ENCODE measurements at regions not wholly inside any gene's neighbourhood (a gene's known extent, or its start where the extent isn't known, plus 50 kb on each side); places are given as distances from the start of the nearest gene placed in this dataset.

- Histone ChIP-seq H3K14ac (ENCODE audit: low read length) (no peak overlapping the region), H3K27me3 (ENCODE audit: control insufficient read depth in 3 of 3, insufficient read depth in 3 of 3, low read depth in 1 of 3, low read length in 3 of 3) (no peaks in the 10 kb centered on the region), H2BK120ac (ENCODE audit: low read depth, low read length) (no peak overlapping the region), H3K18ac (ENCODE audit: low read length) (no peak overlapping the region), H2BK12ac (ENCODE audit: low read length) (no peak overlapping the region), H2BK5ac (ENCODE audit: low read length) (no peak overlapping the region), H2AK5ac (ENCODE audit: low read depth, low read length) (no peak overlapping the region), H3K4ac (ENCODE audit: low read length) (no peak overlapping the region), H3K79me1 (ENCODE audit: low read depth, low read length) (no peaks in the 10 kb centered on the region), H3K4me3 (ENCODE audit: low read length in 2 of 2) (no peak overlapping the region), H3K23ac (ENCODE audit: low read depth, low read length, poor library complexity) (no peak overlapping the region), H3K36me3 (replicated peaks in 1 of 2; ENCODE audit: control insufficient read depth in 2 of 2, insufficient read depth in 2 of 2, low read length in 2 of 2) (no peaks in the 10 kb centered on the region), H4K8ac (ENCODE audit: low read depth, low read length) (no peak overlapping the region), H3K9ac (ENCODE audit: low read depth, low read length, poor library complexity) (no peak overlapping the region), H2BK15ac (ENCODE audit: low read length) (no peak overlapping the region), H4K91ac (ENCODE audit: low read depth, low read length, poor library complexity) (no peak overlapping the region), H3K4me2 (ENCODE audit: insufficient read depth, low read length, poor library complexity, severe bottlenecking) (no peak overlapping the region), H2AFZ (ENCODE audit: low read length) (no peak overlapping the region), H3K4me1 (ENCODE audit: control insufficient read depth in 2 of 2, insufficient read depth in 1 of 2, low read depth in 1 of 2, low read length in 2 of 2) (no peaks in the 10 kb centered on the region), H3K9me3 (replicated peaks in 1 of 2; ENCODE audit: control insufficient read depth in 2 of 2, insufficient read depth in 1 of 2, low read depth in 1 of 2, low read length in 2 of 2) (no peaks in the 10 kb centered on the region), H3K27ac (replicated peaks; ENCODE audit: low read length) (no peak overlapping the region)
- DNase-seq (ENCODE audit: low spot score): no peak
- no CpG with 5 or more reads among the region's 3 CpGs for WGBS, 2 donors (ENCODE audit: extremely low coverage in 2 of 2, insufficient read length in 2 of 2, insufficient replicate concordance in 1 of 2)
Observed at GRCh38 chr3:156769721-156770654, 56.2 kb upstream of the LEKR1 start.

DNA sequence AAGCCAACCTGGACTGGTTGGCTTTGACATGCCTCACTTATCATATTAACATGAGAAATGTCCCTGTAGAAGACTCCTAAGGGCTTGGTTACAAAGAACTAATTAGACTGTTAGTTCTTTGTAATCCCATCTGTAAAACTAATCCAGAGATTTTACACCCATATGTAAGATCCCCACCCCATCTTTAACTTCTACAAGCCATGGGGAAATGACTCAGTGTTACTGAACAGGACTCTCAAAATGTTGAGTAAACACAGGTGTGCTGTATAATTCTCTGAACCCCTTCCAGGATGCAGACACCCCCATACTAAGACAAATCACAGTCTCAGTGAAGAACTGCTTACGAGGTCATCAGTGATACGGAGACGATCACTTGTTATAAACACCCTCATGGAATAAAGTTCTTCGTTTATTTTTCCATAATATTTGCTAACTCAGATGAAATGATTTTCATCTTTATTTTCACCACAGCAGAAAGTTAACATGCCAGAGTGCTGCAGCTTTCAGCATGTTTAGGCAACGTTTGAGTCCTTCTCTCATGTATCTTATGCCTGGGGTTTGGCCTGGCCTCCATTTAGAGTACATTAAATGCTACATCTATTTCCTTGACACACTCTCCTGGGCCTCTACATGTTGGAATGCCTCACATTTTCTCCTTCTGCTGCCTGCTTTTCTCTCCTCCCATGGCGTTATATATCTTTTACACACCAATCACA is 55.3 kb upstream of the LEKR1 start:
- Histone ChIP-seq H2BK5ac (ENCODE audit: low read length) (no peak overlapping the region), H3K4ac (ENCODE audit: low read length) (no peak overlapping the region), H3K4me2 (ENCODE audit: insufficient read depth, low read length, poor library complexity, severe bottlenecking) (no peak overlapping the region), H3K27ac (replicated peaks; ENCODE audit: low read length) (no peak overlapping the region), H3K23ac (ENCODE audit: low read depth, low read length, poor library complexity) (no peak overlapping the region), H3K4me3 (ENCODE audit: low read length in 2 of 2) (no peak overlapping the region), H2BK15ac (ENCODE audit: low read length) (no peak overlapping the region), H2BK12ac (ENCODE audit: low read length) (no peak overlapping the region), H3K14ac (ENCODE audit: low read length) (no peak overlapping the region), H3K18ac (ENCODE audit: low read length) (no peak overlapping the region), H2AK5ac (ENCODE audit: low read depth, low read length) (no peak overlapping the region), H2BK120ac (ENCODE audit: low read depth, low read length) (no peak overlapping the region), H4K8ac (ENCODE audit: low read depth, low read length) (no peak overlapping the region), H4K91ac (ENCODE audit: low read depth, low read length, poor library complexity) (no peak overlapping the region), H3K9me3 (replicated peaks in 1 of 2; ENCODE audit: control insufficient read depth in 2 of 2, insufficient read depth in 1 of 2, low read depth in 1 of 2, low read length in 2 of 2) (no peaks in the 10 kb centered on the region), H3K79me1 (ENCODE audit: low read depth, low read length) (no peaks in the 10 kb centered on the region), H3K4me1 (ENCODE audit: control insufficient read depth in 2 of 2, insufficient read depth in 1 of 2, low read depth in 1 of 2, low read length in 2 of 2) (no peaks in the 10 kb centered on the region), H3K27me3 (ENCODE audit: control insufficient read depth in 3 of 3, insufficient read depth in 3 of 3, low read depth in 1 of 3, low read length in 3 of 3) (no peaks in the 10 kb centered on the region), H2AFZ (ENCODE audit: low read length) (no peak overlapping the region), H3K36me3 (replicated peaks in 1 of 2; ENCODE audit: control insufficient read depth in 2 of 2, insufficient read depth in 2 of 2, low read length in 2 of 2) (no peaks in the 10 kb centered on the region), H3K9ac (ENCODE audit: low read depth, low read length, poor library complexity) (no peak overlapping the region)
- no CpG with 5 or more reads among the region's 6 CpGs for WGBS, 2 donors (ENCODE audit: extremely low coverage in 2 of 2, insufficient read length in 2 of 2, insufficient replicate concordance in 1 of 2)
- DNase-seq (ENCODE audit: low spot score): no peak

- DNase-seq (ENCODE audit: low spot score): no peak
- H3K4me3 ChIP-seq (ENCODE audit: low read length in 2 of 2): no peak overlapping the region
- no peak overlapping the region for H3K27ac ChIP-seq (replicated peaks; ENCODE audit: low read length)
- H3K23ac ChIP-seq (ENCODE audit: low read depth, low read length, poor library complexity): no peak overlapping the region
- H2BK5ac ChIP-seq (ENCODE audit: low read length): no peak overlapping the region
- H3K4me1 ChIP-seq (ENCODE audit: control insufficient read depth in 2 of 2, insufficient read depth in 1 of 2, low read depth in 1 of 2, low read length in 2 of 2): no peaks in the 10 kb centered on the region
- no peaks in the 10 kb centered on the region for H3K36me3 ChIP-seq (replicated peaks in 1 of 2; ENCODE audit: control insufficient read depth in 2 of 2, insufficient read depth in 2 of 2, low read length in 2 of 2)
- no peak overlapping the region for H3K9ac ChIP-seq (ENCODE audit: low read depth, low read length, poor library complexity)
- no peak overlapping the region for H2BK120ac ChIP-seq (ENCODE audit: low read depth, low read length)
- no CpG with 5 or more reads among the region's 2 CpGs for WGBS, 2 donors (ENCODE audit: extremely low coverage in 2 of 2, insufficient read length in 2 of 2, insufficient replicate concordance in 1 of 2)
- H4K8ac ChIP-seq (ENCODE audit: low read depth, low read length): no peak overlapping the region
- H3K18ac ChIP-seq (ENCODE audit: low read length): no peak overlapping the region
- H2AFZ ChIP-seq (ENCODE audit: low read length): no peak overlapping the region
- H3K9me3 ChIP-seq (replicated peaks in 1 of 2; ENCODE audit: control insufficient read depth in 2 of 2, insufficient read depth in 1 of 2, low read depth in 1 of 2, low read length in 2 of 2): no peaks in the 10 kb centered on the region
- H4K91ac ChIP-seq (ENCODE audit: low read depth, low read length, poor library complexity): no peak overlapping the region
- no peaks in the 10 kb centered on the region for H3K79me1 ChIP-seq (ENCODE audit: low read depth, low read length)
- no peak overlapping the region for H3K4me2 ChIP-seq (ENCODE audit: insufficient read depth, low read length, poor library complexity, severe bottlenecking)
- no peaks in the 10 kb centered on the region for H3K27me3 ChIP-seq (ENCODE audit: control insufficient read depth in 3 of 3, insufficient read depth in 3 of 3, low read depth in 1 of 3, low read length in 3 of 3)
- no peak overlapping the region for H2AK5ac ChIP-seq (ENCODE audit: low read depth, low read length)
- no peak overlapping the region for H2BK12ac ChIP-seq (ENCODE audit: low read length)
- no peak overlapping the region for H3K14ac ChIP-seq (ENCODE audit: low read length)
- H2BK15ac ChIP-seq (ENCODE audit: low read length): no peak overlapping the region
- H3K4ac ChIP-seq (ENCODE audit: low read length): no peak overlapping the region
Observed at GRCh38 chr3:156772588-156773206, 53.5 kb upstream of the LEKR1 start.

GRCh38 chr3:156776031-156776430 is 50.1 kb upstream of the LEKR1 start:
- H2AK5ac ChIP-seq (ENCODE audit: low read depth, low read length): no peak overlapping the region
- no peak for DNase-seq (ENCODE audit: low spot score)
- no peak overlapping the region for H3K4me3 ChIP-seq (ENCODE audit: low read length in 2 of 2)
- no peak overlapping the region for H3K14ac ChIP-seq (ENCODE audit: low read length)
- no peak overlapping the region for H3K4me2 ChIP-seq (ENCODE audit: insufficient read depth, low read length, poor library complexity, severe bottlenecking)
- no peaks in the 10 kb centered on the region for H3K9me3 ChIP-seq (replicated peaks in 1 of 2; ENCODE audit: control insufficient read depth in 2 of 2, insufficient read depth in 1 of 2, low read depth in 1 of 2, low read length in 2 of 2)
- no peak overlapping the region for H2BK15ac ChIP-seq (ENCODE audit: low read length)
- no peaks in the 10 kb centered on the region for H3K4me1 ChIP-seq (ENCODE audit: control insufficient read depth in 2 of 2, insufficient read depth in 1 of 2, low read depth in 1 of 2, low read length in 2 of 2)
- no peak overlapping the region for H2AFZ ChIP-seq (ENCODE audit: low read length)
- no peak overlapping the region for H3K23ac ChIP-seq (ENCODE audit: low read depth, low read length, poor library complexity)
- no peaks in the 10 kb centered on the region for H3K36me3 ChIP-seq (replicated peaks in 1 of 2; ENCODE audit: control insufficient read depth in 2 of 2, insufficient read depth in 2 of 2, low read length in 2 of 2)
- H2BK5ac ChIP-seq (ENCODE audit: low read length): no peak overlapping the region
- H4K91ac ChIP-seq (ENCODE audit: low read depth, low read length, poor library complexity): no peak overlapping the region
- H2BK12ac ChIP-seq (ENCODE audit: low read length): no peak overlapping the region
- H3K9ac ChIP-seq (ENCODE audit: low read depth, low read length, poor library complexity): no peak overlapping the region
- H3K79me1 ChIP-seq (ENCODE audit: low read depth, low read length): no peaks in the 10 kb centered on the region
- no CpG with 5 or more reads among the region's 2 CpGs for WGBS, 2 donors (ENCODE audit: extremely low coverage in 2 of 2, insufficient read length in 2 of 2, insufficient replicate concordance in 1 of 2)
- no peak overlapping the region for H2BK120ac ChIP-seq (ENCODE audit: low read depth, low read length)
- H4K8ac ChIP-seq (ENCODE audit: low read depth, low read length): no peak overlapping the region
- no peak overlapping the region for H3K27ac ChIP-seq (replicated peaks; ENCODE audit: low read length)
- H3K4ac ChIP-seq (ENCODE audit: low read length): no peak overlapping the region
- H3K18ac ChIP-seq (ENCODE audit: low read length): no peak overlapping the region
- H3K27me3 ChIP-seq (ENCODE audit: control insufficient read depth in 3 of 3, insufficient read depth in 3 of 3, low read depth in 1 of 3, low read length in 3 of 3): no peaks in the 10 kb centered on the region

Data from neuronal stem cell (in vitro differentiated cells).